ENCODE measurements at regions not wholly inside any gene's neighbourhood (a gene's known extent, or its start where the extent isn't known, plus 50 kb on each side); places are given as distances from the start of the nearest gene placed in this dataset.
"Not testable (repeated sequence)": the region's sequence is repeated elsewhere in the genome, so short reads cannot be mapped to it uniquely, and the experiment has no call there.

GRCh38 chr7:19957664-19958063 is 184.2 kb upstream of the TMEM196 start:
- no peak for FAIRE-seq
- intact Hi-C loops (cut with micrococcal nuclease; ENCODE audit: unreplicated experiment) = no loop called here
- Histone ChIP-seq H3K9me3 (ENCODE audit: low read length) (peaks cover 63% of the 10 kb centered on the region), H3K4me1 (ENCODE audit: insufficient read depth, low read length) (no peaks in the 10 kb centered on the region), H3K9ac (ENCODE audit: insufficient read depth, low read depth, low read length) (no peak overlapping the region), H2AFZ (ENCODE audit: low read length) (no peak overlapping the region), H4K20me1 (ENCODE audit: insufficient read depth, low read length) (no peaks in the 10 kb centered on the region), H3K4me2 (ENCODE audit: low read depth, low read length) (no peak overlapping the region), H3K4me3 (replicated peaks in 1 of 3; ENCODE audit: insufficient read depth in 1 of 3, low read depth in 2 of 3, low read length in 3 of 3) (no peak overlapping the region), H3K79me2 (ENCODE audit: insufficient read depth, low read length) (no peaks in the 10 kb centered on the region), H3K27ac (ENCODE audit: extremely low read length, insufficient read depth, low read length) (no peak overlapping the region), H3K27me3 (ENCODE audit: control insufficient read depth in 1 of 2, insufficient read depth in 2 of 2, low read length in 2 of 2) (no peaks in the 10 kb centered on the region), H3K36me3 (replicated peaks in 1 of 2; ENCODE audit: control insufficient read depth in 1 of 2, insufficient read depth in 2 of 2, low read length in 2 of 2) (no peaks in the 10 kb centered on the region)
- CTCF ChIA-PET (ENCODE audit: low intra/inter-chr PET ratio, low total read pairs) = no interaction called here
- POLR2A ChIA-PET = no interaction called here
- BruUV-seq (replicated peaks) = no TSS peak
- no peak for DNase-seq (ENCODE audit: low spot score)
- no peak for TF ChIP-seq ZNF101 (CRISPR knock-in tag; IDR thresholded peaks at IDR 0.05; ENCODE audit: borderline replicate concordance, low read depth)
- no peak for TF ChIP-seq THYN1 (CRISPR knock-in tag; IDR thresholded peaks at IDR 0.05; ENCODE audit: borderline replicate concordance, low read depth)
- no peak for TF ChIP-seq TGIF2 (CRISPR knock-in tag; IDR thresholded peaks at IDR 0.05)
- no peak for ATAC-seq
- in situ Hi-C loops (cut with HindIII; ENCODE audit: extremely low pct_ligation_motif_present, low pct_unique_long_range_greater_than_20kb) = no loop called here
- WGBS (ENCODE audit: low lambda C conversion rate) = 25% methylated on average over 1 of the region's 1 CpG

GRCh38 chr7:19954166-19954565 is 180.7 kb upstream of the TMEM196 start:
- BruUV-seq (replicated peaks) = not testable (repeated sequence)

GRCh38 chr7:19953411-19953810 is 180.0 kb upstream of the TMEM196 start:
- WGBS (ENCODE audit: low lambda C conversion rate) = 24% methylated on average over 5 of the region's 5 CpGs
- H3K4me2 ChIP-seq (ENCODE audit: low read depth, low read length); intact Hi-C loops (cut with micrococcal nuclease; ENCODE audit: unreplicated experiment); H3K4me1 ChIP-seq (ENCODE audit: insufficient read depth, low read length); H3K27me3 ChIP-seq (ENCODE audit: control insufficient read depth in 1 of 2, insufficient read depth in 2 of 2, low read length in 2 of 2); POLR2A ChIA-PET; H2AFZ ChIP-seq (ENCODE audit: low read length); H3K79me2 ChIP-seq (ENCODE audit: insufficient read depth, low read length); H4K20me1 ChIP-seq (ENCODE audit: insufficient read depth, low read length); H3K4me3 ChIP-seq (replicated peaks in 1 of 3; ENCODE audit: insufficient read depth in 1 of 3, low read depth in 2 of 3, low read length in 3 of 3); ATAC-seq; CTCF ChIA-PET (ENCODE audit: low intra/inter-chr PET ratio, low total read pairs); BruUV-seq (replicated peaks); DNase-seq (ENCODE audit: low spot score); FAIRE-seq; H3K36me3 ChIP-seq (replicated peaks in 1 of 2; ENCODE audit: control insufficient read depth in 1 of 2, insufficient read depth in 2 of 2, low read length in 2 of 2); H3K27ac ChIP-seq (ENCODE audit: extremely low read length, insufficient read depth, low read length); in situ Hi-C loops (cut with HindIII; ENCODE audit: extremely low pct_ligation_motif_present, low pct_unique_long_range_greater_than_20kb); H3K9ac ChIP-seq (ENCODE audit: insufficient read depth, low read depth, low read length): not testable (repeated sequence)
- H3K9me3 ChIP-seq (ENCODE audit: low read length) = peaks cover 49% of the 10 kb centered on the region

More at GRCh38 chr7:19954166-19954565, 180.7 kb upstream of the TMEM196 start:
- H3K27ac ChIP-seq (ENCODE audit: extremely low read length, insufficient read depth, low read length); H3K4me1 ChIP-seq (ENCODE audit: insufficient read depth, low read length); POLR2A ChIA-PET; H3K4me3 ChIP-seq (replicated peaks in 1 of 3; ENCODE audit: insufficient read depth in 1 of 3, low read depth in 2 of 3, low read length in 3 of 3); DNase-seq (ENCODE audit: low spot score); H3K36me3 ChIP-seq (replicated peaks in 1 of 2; ENCODE audit: control insufficient read depth in 1 of 2, insufficient read depth in 2 of 2, low read length in 2 of 2); in situ Hi-C loops (cut with HindIII; ENCODE audit: extremely low pct_ligation_motif_present, low pct_unique_long_range_greater_than_20kb); CTCF ChIA-PET (ENCODE audit: low intra/inter-chr PET ratio, low total read pairs); H3K27me3 ChIP-seq (ENCODE audit: control insufficient read depth in 1 of 2, insufficient read depth in 2 of 2, low read length in 2 of 2); H3K4me2 ChIP-seq (ENCODE audit: low read depth, low read length); H2AFZ ChIP-seq (ENCODE audit: low read length); FAIRE-seq; intact Hi-C loops (cut with micrococcal nuclease; ENCODE audit: unreplicated experiment); H3K79me2 ChIP-seq (ENCODE audit: insufficient read depth, low read length); H4K20me1 ChIP-seq (ENCODE audit: insufficient read depth, low read length); ATAC-seq; H3K9ac ChIP-seq (ENCODE audit: insufficient read depth, low read depth, low read length): not testable (repeated sequence)
- WGBS (ENCODE audit: low lambda C conversion rate) = 0% methylated on average over 3 of the region's 7 CpGs
- peaks cover 45% of the 10 kb centered on the region for H3K9me3 ChIP-seq (ENCODE audit: low read length)

Measured in HepG2 (cell line).